ENCODE measurements at regions not wholly inside any gene's neighbourhood (a gene's known extent, or its start where the extent isn't known, plus 50 kb on each side); places are given as distances from the start of the nearest gene placed in this dataset.

DNA sequence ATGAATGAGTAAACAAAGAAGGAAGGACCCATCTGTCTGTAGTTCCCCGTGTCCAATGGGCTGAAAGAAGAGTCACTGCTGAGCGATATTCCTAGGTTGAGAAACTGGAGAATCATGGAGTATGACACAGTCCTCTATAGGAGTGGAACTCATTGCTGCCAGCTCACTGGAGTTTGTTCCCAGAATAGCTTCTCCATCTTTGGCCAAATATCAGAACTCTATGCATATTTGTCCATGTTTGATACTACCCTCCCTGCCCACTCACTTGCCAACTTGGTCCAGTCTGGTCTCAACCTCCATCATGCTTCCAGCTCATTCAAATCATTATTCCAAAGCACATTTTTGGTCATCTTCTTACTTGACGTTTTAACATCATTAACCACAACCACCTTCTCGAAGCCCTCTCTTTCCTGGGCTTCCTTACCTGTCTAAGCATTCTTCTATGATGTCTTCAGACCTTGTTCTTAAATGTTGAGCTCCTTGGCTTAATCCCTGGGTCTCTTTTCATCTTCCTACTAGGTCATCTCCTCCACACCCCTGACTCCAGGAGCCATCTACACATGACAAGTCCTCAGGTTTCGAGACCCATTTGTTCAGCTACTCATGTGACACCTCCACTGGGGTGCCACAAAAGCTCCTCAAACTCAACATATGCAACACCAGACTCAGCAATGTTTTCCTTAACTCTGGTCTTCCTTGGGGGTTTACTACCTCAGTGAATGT lies 221.6 kb downstream of the MYCN start:
- no peak for FAIRE-seq

GRCh38 chr2:16161085-16161565 lies 220.8 kb downstream of the MYCN start:
- FAIRE-seq = no peak

- no peak for FAIRE-seq
These were observed 220.1 kb downstream of the MYCN start for GRCh38 chr2:16160281-16161084.

- FAIRE-seq = no peak
These were observed 216.1 kb downstream of the MYCN start for GRCh38 chr2:16156411-16156810.

DNA sequence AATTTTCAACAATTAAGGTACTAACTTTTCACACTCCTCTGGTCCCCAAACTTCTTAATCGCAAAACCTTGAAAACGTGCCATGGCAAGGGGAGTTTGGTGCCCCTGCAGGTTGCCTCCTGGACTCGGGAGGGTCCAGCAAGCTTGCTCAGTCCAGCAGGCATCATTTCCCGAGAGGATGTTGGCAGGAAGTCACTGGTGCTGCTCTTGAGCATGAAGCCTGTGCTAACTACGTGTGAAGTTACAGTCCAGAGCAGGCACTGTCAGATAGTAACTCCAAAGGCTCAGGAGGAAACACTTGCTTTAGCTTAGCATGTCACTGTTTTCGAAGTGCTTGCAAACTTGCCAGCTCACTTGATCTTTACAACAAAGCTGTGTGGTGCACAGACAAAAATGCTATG lies 215.4 kb downstream of the MYCN start:
- FAIRE-seq = no peak

GRCh38 chr2:16155366-16155765 lies 215.0 kb downstream of the MYCN start:
- FAIRE-seq = no peak

DNA sequence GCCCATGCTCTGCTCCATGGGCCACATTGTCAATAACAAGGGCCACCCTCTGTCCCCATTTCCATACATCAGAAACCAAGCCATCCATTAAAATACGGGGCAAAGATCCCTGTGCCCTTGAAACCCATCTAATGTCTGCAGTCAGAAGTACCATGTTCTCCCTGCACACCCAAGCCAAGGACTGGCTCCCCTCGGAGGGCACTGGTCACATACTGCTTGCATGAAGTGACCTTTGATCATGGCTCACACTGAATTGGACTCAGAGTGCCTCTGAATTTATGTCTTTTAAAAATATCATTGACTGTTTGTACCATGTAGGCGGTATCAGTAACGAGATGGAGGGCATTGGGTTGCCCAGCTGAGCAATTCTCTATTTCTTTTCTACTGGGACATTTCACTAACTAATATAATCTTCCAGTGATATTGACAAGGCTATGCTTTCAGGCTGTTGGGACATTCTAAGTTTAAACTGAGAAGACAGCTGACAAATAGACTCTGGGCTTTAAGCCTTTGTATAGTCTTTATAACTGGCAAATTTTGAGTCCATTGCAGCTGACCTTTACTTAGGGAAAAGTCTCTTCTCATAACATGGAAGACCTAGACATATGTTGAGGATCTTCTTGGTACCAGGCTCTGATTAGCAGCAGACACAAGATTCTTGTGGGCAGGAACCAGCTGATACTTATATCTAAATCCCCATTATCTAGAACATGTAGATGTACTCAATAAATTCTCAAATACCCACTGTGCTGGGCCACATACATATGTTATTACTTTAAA lies 214.3 kb downstream of the MYCN start:
- no peak for FAIRE-seq

DNA sequence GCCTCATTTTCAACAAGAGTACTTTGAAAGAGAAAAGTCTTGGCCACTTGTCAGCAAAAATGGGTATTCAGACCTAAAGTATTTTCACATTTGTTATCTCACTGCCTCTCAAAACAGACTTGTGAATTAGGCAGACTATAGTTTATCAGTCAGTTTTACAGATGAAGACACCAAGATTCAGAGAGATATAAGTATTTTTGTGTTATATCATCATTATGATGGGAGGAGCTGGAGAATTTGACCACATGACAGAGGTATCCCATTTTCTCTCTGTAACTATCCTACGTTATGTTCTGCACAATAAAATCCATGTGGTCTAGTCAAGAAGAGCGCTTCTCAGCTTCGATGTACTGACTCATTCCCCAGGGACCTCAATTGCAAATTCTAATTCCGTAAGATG lies 213.7 kb downstream of the MYCN start:
- no peak for FAIRE-seq

GRCh38 chr2:16153754-16154035 lies 213.3 kb downstream of the MYCN start:
- FAIRE-seq = no peak

DNA sequence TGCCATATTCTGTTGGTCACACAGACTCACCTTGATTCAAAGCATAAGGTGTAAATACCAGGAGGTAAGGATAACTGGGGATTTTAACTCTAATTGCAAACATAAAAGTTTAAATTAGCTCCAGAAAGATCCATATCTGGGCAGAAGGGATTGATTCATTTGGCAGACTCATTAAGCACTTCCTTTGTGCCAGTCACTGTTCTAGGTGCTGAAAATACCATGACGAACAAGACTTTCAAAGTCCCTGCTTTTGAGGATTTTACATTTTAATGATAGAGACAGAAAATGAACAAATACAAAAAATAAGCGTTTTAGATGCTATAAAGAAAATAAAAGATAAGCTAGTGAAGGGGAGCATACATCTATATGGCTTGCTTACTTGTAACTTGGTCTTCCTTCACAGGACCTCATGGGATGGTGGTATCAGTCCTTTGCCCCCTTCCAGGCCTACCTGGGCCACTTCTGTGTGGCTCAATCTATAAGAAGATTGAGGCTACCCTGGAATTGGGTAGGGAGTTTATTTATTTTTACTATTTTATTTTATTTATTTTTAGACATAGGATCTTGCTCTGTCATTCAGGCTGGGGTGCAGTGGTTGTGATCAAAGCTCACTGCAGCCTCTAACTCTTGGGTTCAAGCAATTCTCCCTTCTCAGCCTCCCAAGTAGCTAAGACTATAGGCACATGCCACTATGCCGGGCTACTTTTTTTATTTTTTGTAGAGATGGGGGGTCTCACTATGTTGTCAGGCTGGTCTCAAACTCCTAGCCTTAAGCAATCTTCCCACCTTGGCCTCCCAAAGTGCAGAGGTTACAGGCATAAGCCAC lies 212.8 kb downstream of the MYCN start:
- no peak for FAIRE-seq

- FAIRE-seq = no peak
These were observed 211.9 kb downstream of the MYCN start for GRCh38 chr2:16152071-16152927.

GRCh38 chr2:16151651-16152050 lies 211.3 kb downstream of the MYCN start:
- FAIRE-seq = no peak

GRCh38 chr2:16151281-16151570 lies 210.9 kb downstream of the MYCN start:
- no peak for FAIRE-seq

DNA sequence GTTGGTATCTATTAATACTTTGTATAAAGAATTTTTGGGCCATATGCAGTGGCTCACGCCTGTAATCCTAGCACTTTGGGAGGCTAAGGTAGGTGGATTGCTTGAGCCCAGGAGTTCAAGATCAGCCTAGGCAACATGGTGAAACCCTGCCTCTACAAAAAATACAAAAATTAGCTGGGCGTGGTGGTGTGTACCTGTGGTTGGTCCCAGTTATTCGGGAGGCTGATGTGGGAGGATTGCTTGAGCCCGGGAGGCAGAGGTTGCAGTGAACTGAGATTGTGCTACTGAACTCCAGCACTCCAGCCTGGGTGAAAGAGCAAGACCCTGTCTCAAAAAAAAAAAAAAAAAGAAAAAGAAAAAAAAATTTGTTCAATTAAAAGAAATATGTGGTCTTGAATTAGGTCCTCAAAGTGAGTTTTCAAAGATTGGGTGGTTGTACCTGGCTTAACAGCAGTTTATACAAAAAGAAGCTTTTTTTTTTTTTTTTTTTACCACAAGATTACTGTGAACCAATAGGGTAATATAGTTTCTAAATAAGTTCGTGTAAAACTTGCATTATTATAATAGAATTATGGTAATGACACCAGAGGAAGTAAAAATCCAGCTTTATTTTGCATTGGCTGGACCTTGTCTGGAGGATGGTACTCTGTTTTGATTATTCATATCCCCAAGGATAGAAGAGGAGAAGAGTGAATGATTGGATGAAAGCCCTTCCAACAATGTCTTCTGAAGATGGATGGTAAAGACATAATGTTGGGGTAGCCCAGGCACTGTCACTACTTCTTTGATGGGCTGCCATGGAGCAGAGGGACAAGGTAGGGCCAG lies 210.3 kb downstream of the MYCN start:
- FAIRE-seq = no peak

DNA sequence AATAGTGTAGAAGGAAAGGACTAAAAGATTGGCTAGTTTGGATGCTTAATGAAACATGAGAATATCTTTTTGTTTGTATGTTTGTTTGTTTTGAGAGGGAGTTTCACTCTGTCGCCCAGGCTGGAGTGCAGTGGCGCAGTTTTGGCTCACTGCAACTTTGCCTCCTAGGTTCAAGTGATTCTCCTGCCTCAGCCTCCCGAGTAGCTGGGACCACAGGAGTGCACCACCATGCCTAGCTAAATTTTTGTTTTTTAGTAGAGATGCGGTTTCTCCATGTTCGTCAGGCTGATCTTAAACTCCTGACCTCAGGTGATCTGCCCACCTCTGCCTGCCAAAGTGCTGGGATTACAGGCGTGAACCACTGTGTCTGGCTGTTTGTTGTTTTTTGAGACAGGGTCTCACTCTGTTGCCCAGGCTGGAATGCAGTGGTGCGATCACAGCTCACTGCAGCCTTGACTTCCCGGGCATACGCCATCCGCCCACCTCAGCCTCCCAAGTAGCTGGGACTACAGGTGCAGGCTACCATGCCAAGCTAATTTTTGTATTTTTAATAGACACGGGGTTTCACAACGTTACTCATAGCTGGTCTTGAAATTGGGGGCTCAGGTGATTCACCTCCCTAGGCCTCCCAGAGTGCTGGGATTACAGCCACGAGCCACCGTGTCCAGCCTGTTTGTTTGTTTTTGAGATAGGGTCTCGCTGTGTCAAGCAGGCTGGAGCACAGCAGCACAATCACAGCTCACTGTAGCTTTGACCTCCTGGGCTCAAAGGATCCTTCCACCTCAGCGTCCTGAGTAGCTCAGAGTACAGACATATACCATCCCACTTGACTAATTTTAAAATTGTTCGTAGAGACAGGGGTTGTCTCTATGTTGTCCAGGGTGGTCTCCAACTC lies 209.2 kb downstream of the MYCN start:
- no peak for FAIRE-seq

GRCh38 chr2:16148632-16149348 lies 208.4 kb downstream of the MYCN start:
- FAIRE-seq = no peak

GRCh38 chr2:16142383-16143361 lies 202.3 kb downstream of the MYCN start:
- no peak for FAIRE-seq

- FAIRE-seq = no peak
These were observed 201.2 kb downstream of the MYCN start for GRCh38 chr2:16141641-16141921.
